T-cell (primary cell): ENCODE measurements at regions not wholly inside any gene's neighbourhood (a gene's known extent, or its start where the extent isn't known, plus 50 kb on each side); places are given as distances from the start of the nearest gene placed in this dataset.
"Not testable (repeated sequence)": the region's sequence is repeated elsewhere in the genome, so short reads cannot be mapped to it uniquely, and the experiment has no call there.

Experiments used
- ATAC-seq, 4 experiments: fragments of 200-7000 bp in 3 of 4; fragments of 150-1000 bp in 1 of 4; cut with Tn5 transposase; replicated peaks in 1 of 4; 1 replicate in 3 of 4; 2 replicates in 1 of 4; pipeline ENCODE4 v1.10.0; 2021; ENCODE audit warnings: moderate library complexity in 3 of 4, mild to moderate bottlenecking in 2 of 4, moderate number of reproducible peaks in 1 of 4
- CTCF ChIA-PET, 2 donors: fragments of 300-600 bp; sonication (Branson Sonifier 250); formaldehyde crosslinking; loops; one replicate each; lab custom pipeline; 2022; ENCODE audit warnings: antibody characterized with exemption in 2 of 2; lab: Charles Lee
- POLR2A ChIA-PET, 2 donors: fragments of 300-600 bp; sonication (Branson Sonifier 250); formaldehyde crosslinking; loops; one replicate each; lab custom pipeline; 2022; ENCODE audit warnings: antibody characterized with exemption in 2 of 2; lab: Charles Lee
- DNase-seq, 35 experiments: peaks; one replicate each; pipeline versions ENCODE4 v3.0.0 to v3.0.0-alpha.2; 2013 to 2023
- H3K27ac ChIP-seq: one replicate; pipeline ENCODE4 v1.5.1; 2013; ENCODE audit warnings: low read length
- H3K27me3 ChIP-seq, 2 experiments: replicated peaks in 1 of 2; 1 replicate in 1 of 2; 2 replicates in 1 of 2; pipeline versions ENCODE4 v1.6.1 to v1.7.0; 2013; ENCODE audit warnings: low read length in 1 of 2, mixed read lengths in 1 of 2; ENCODE audit not compliant: control insufficient read depth in 2 of 2, insufficient read depth in 2 of 2; ENCODE audit errors: extremely low read depth in 1 of 2
- H3K36me3 ChIP-seq, 2 donors: 1 replicate in 1 of 2; 2 replicates in 1 of 2; pipeline versions ENCODE4 v1.6.1 to v1.7.0; 2013; ENCODE audit warnings: low read length in 1 of 2; ENCODE audit not compliant: control insufficient read depth in 2 of 2, insufficient read depth in 1 of 2; ENCODE audit errors: extremely low read depth in 1 of 2
- H3K4me1 ChIP-seq, 2 experiments: 1 replicate in 1 of 2; 2 replicates in 1 of 2; pipeline versions ENCODE4 v1.6.1 to v1.7.0; 2013; ENCODE audit warnings: low read length in 2 of 2, mixed read lengths in 1 of 2; ENCODE audit not compliant: insufficient read depth in 2 of 2, control insufficient read depth in 1 of 2; ENCODE audit errors: extremely low read depth in 1 of 2
- H3K4me3 ChIP-seq, 2 donors: 1 replicate in 1 of 2; 2 replicates in 1 of 2; pipeline versions ENCODE4 v1.5.1 to v1.7.0; 2013; ENCODE audit warnings: mild to moderate bottlenecking in 2 of 2, low read length in 1 of 2, moderate library complexity in 1 of 2; ENCODE audit not compliant: control insufficient read depth in 1 of 2; ENCODE audit errors: extremely low read depth in 1 of 2
- H3K9me3 ChIP-seq: 2 replicates; pipeline ENCODE4 v1.7.0; 2013
- H3K27ac Mint-ChIP-seq, 2 donors: one replicate each; pipeline ENCODE4 v1.8.0; 2020 to 2021; ENCODE audit warnings: mild to moderate bottlenecking in 2 of 2, mixed read lengths in 2 of 2
- H3K27me3 Mint-ChIP-seq, 2 donors: one replicate each; pipeline ENCODE4 v1.8.0; 2021 to 2022; ENCODE audit warnings: mixed read lengths in 2 of 2
- H3K36me3 Mint-ChIP-seq: one replicate; pipeline ENCODE4 v1.8.0; 2021; ENCODE audit warnings: mixed read lengths
- H3K4me1 Mint-ChIP-seq, 3 donors: one replicate each; pipeline ENCODE4 v1.8.0; 2020 to 2022; ENCODE audit warnings: mixed read lengths in 3 of 3, mild to moderate bottlenecking in 1 of 3
- H3K4me3 Mint-ChIP-seq, 3 donors: one replicate each; pipeline ENCODE4 v1.8.0; 2020 to 2022; ENCODE audit warnings: mild to moderate bottlenecking in 3 of 3, mixed read lengths in 3 of 3, moderate library complexity in 3 of 3
- H3K9me3 Mint-ChIP-seq, 3 donors: one replicate each; pipeline ENCODE4 v1.8.0; 2020 to 2022; ENCODE audit warnings: mixed read lengths in 3 of 3
- WGBS: methylation state at CpG from one replicate; pipeline ENCODE4 v1.1.5; 2013; ENCODE audit warnings: missing lambda C conversion rate; ENCODE audit not compliant: insufficient coverage; 5-methylcytosine and 5-hydroxymethylcytosine counted together

- H3K27ac Mint-ChIP-seq, H3K9me3 ChIP-seq, POLR2A ChIA-PET, H3K4me3 Mint-ChIP-seq, H3K27me3 Mint-ChIP-seq, H3K36me3 Mint-ChIP-seq, H3K4me1 ChIP-seq, ATAC-seq, H3K4me1 Mint-ChIP-seq, H3K27ac ChIP-seq, H3K36me3 ChIP-seq, DNase-seq, CTCF ChIA-PET, H3K9me3 Mint-ChIP-seq, H3K4me3 ChIP-seq, H3K27me3 ChIP-seq: not testable (repeated sequence)
Measured at GRCh38 chr5:20875726-20876125, 887.7 kb upstream of the CDH18 start.

- ATAC-seq, H3K36me3 ChIP-seq, H3K27ac Mint-ChIP-seq, H3K27ac ChIP-seq, H3K27me3 ChIP-seq, CTCF ChIA-PET, H3K27me3 Mint-ChIP-seq, H3K4me3 ChIP-seq, H3K9me3 ChIP-seq, H3K4me3 Mint-ChIP-seq, DNase-seq, H3K9me3 Mint-ChIP-seq, POLR2A ChIA-PET, H3K4me1 ChIP-seq, H3K36me3 Mint-ChIP-seq, H3K4me1 Mint-ChIP-seq: not testable (repeated sequence)
- no CpG with 5 or more reads among the region's 3 CpGs for WGBS
Measured at GRCh38 chr5:20865892-20866291, 877.9 kb upstream of the CDH18 start.

GRCh38 chr5:20833081-20833627 is 845.2 kb upstream of the CDH18 start:
- peaks cover 0 to 17% (median 2%) of the 10 kb centered on the region in 3 donors for H3K9me3 Mint-ChIP-seq
- Histone ChIP-seq H3K4me1 (no peaks in the 10 kb centered on the region), H3K27ac (no peak overlapping the region), H3K36me3 (no peaks in the 10 kb centered on the region), H3K9me3 (no peaks in the 10 kb centered on the region), H3K27me3 (no peaks in the 10 kb centered on the region), H3K4me3 (no peak overlapping the region)
- DNase-seq (no peak), ATAC-seq (no peak)
- 52% methylated on average over 2 of the region's 4 CpGs for WGBS
- H3K4me3 Mint-ChIP-seq = no peak overlapping the region
- H3K27me3 Mint-ChIP-seq = no peaks in the 10 kb centered on the region
- no peak overlapping the region for H3K27ac Mint-ChIP-seq
- ChIA-PET CTCF (no interaction called here), POLR2A (no interaction called here)
- H3K4me1 Mint-ChIP-seq = no peaks in the 10 kb centered on the region
- no peaks in the 10 kb centered on the region for H3K36me3 Mint-ChIP-seq

GRCh38 chr5:20832204-20833080 is 844.4 kb upstream of the CDH18 start:
- Mint-ChIP-seq H3K4me3 (no peak overlapping the region), H3K27me3 (no peaks in the 10 kb centered on the region), H3K27ac (no peak overlapping the region), H3K4me1 (no peaks in the 10 kb centered on the region), H3K36me3 (no peaks in the 10 kb centered on the region), H3K9me3 (peaks cover 0 to 16% (median 2%) of the 10 kb centered on the region in 3 donors)
- Histone ChIP-seq H3K36me3 (no peaks in the 10 kb centered on the region), H3K27ac (no peak overlapping the region), H3K27me3 (no peaks in the 10 kb centered on the region), H3K9me3 (no peaks in the 10 kb centered on the region), H3K4me1 (no peaks in the 10 kb centered on the region), H3K4me3 (no peak overlapping the region)
- POLR2A ChIA-PET = no interaction called here
- DNase-seq (no peak), ATAC-seq (no peak)
- CTCF ChIA-PET = no interaction called here
- 69% methylated on average over 2 of the region's 5 CpGs for WGBS

GRCh38 chr5:20825951-20826350 is 838.0 kb upstream of the CDH18 start:
- H3K36me3 Mint-ChIP-seq, H3K27ac ChIP-seq, H3K4me3 ChIP-seq, H3K27me3 Mint-ChIP-seq, H3K9me3 ChIP-seq, H3K36me3 ChIP-seq, H3K4me1 Mint-ChIP-seq, DNase-seq, H3K9me3 Mint-ChIP-seq, H3K27me3 ChIP-seq, H3K27ac Mint-ChIP-seq, CTCF ChIA-PET, H3K4me3 Mint-ChIP-seq, H3K4me1 ChIP-seq, POLR2A ChIA-PET, ATAC-seq: not testable (repeated sequence)
- no CpG with 5 or more reads among the region's 1 CpG for WGBS

GRCh38 chr5:20797216-20797615 is 809.2 kb upstream of the CDH18 start:
- H3K27ac Mint-ChIP-seq, H3K36me3 ChIP-seq, CTCF ChIA-PET, H3K27me3 Mint-ChIP-seq, POLR2A ChIA-PET, DNase-seq, ATAC-seq, H3K9me3 ChIP-seq, H3K4me3 ChIP-seq, H3K4me3 Mint-ChIP-seq, H3K36me3 Mint-ChIP-seq, H3K27ac ChIP-seq, H3K27me3 ChIP-seq, H3K4me1 ChIP-seq, H3K4me1 Mint-ChIP-seq: not testable (repeated sequence)
- no CpG with 5 or more reads among the region's 1 CpG for WGBS
- peaks cover 6 to 10% (median 9%) of the 10 kb centered on the region in 3 donors for H3K9me3 Mint-ChIP-seq
